Liver (tissue), 8 donors: ENCODE measurements at regions not wholly inside any gene's neighbourhood (a gene's known extent, or its start where the extent isn't known, plus 50 kb on each side); places are given as distances from the start of the nearest gene placed in this dataset.

Experiments used
- DNase-seq: peaks from one replicate; pipeline ENCODE4 v3.0.0-alpha.2; 2017; ENCODE audit warnings: low spot score
- H3K27ac ChIP-seq, 2 donors: one replicate each; pipeline ENCODE4 v1.7.0; 2013; ENCODE audit warnings: inconsistent platforms in 2 of 2, low read length in 2 of 2, control low read depth in 1 of 2, low read depth in 1 of 2, mild to moderate bottlenecking in 1 of 2
- H3K27me3 ChIP-seq, 4 donors: one replicate each; pipeline versions ENCODE4 v1.6.1 to v1.7.0; 2013; ENCODE audit warnings: low read length in 3 of 4, inconsistent platforms in 1 of 4, mild to moderate bottlenecking in 1 of 4, moderate library complexity in 1 of 4; ENCODE audit not compliant: control insufficient read depth in 4 of 4, insufficient read depth in 4 of 4
- H3K36me3 ChIP-seq, 4 donors: one replicate each; pipeline versions ENCODE4 v1.6.1 to v1.7.0; 2013; ENCODE audit warnings: low read length in 3 of 4, mild to moderate bottlenecking in 3 of 4, low read depth in 1 of 4, moderate library complexity in 1 of 4; ENCODE audit not compliant: control insufficient read depth in 4 of 4, insufficient read depth in 3 of 4
- H3K4me1 ChIP-seq, 4 donors: one replicate each; pipeline versions ENCODE4 v1.6.1 to v1.7.0; 2013; ENCODE audit warnings: low read length in 3 of 4, mild to moderate bottlenecking in 3 of 4, moderate library complexity in 1 of 4; ENCODE audit not compliant: control insufficient read depth in 4 of 4, insufficient read depth in 4 of 4
- H3K4me3 ChIP-seq, 3 donors: one replicate each; pipeline versions ENCODE4 v1.6.1 to v1.7.0; 2013; ENCODE audit warnings: low read length in 3 of 3, control low read depth in 1 of 3, low read depth in 1 of 3, mild to moderate bottlenecking in 1 of 3
- H3K9ac ChIP-seq, 2 donors: one replicate each; pipeline ENCODE4 v1.7.0; 2013; ENCODE audit warnings: low read length in 2 of 2, mild to moderate bottlenecking in 2 of 2, moderate library complexity in 2 of 2, control low read depth in 1 of 2, low read depth in 1 of 2
- H3K9me3 ChIP-seq, 4 donors: one replicate each; pipeline versions ENCODE4 v1.6.1 to v1.7.0; 2013; ENCODE audit warnings: low read length in 3 of 4; ENCODE audit not compliant: control insufficient read depth in 4 of 4
- CTCF ChIP-seq: fragments of 150-350 bp; IDR thresholded peaks from 2 replicates; pipeline ENCODE4 v1.5.1; 2017; ENCODE audit warnings: improper control_type of control experiment, low read depth, low read length; ENCODE audit not compliant: missing input control
- EGR1 ChIP-seq, 2 donors: IDR thresholded peaks; 2 replicates each; pipeline ENCODE4 v1.6.1; 2016 to 2018; ENCODE audit warnings: antibody characterized with exemption in 2 of 2, low read depth in 2 of 2
- FOXA1 ChIP-seq: IDR thresholded peaks from 2 replicates; pipeline ENCODE4 v1.6.1; 2016; ENCODE audit warnings: antibody characterized with exemption
- FOXA2 ChIP-seq: IDR thresholded peaks from 2 replicates; pipeline ENCODE4 v1.6.1; 2016; ENCODE audit warnings: antibody characterized with exemption
- GABPA ChIP-seq, 2 donors: IDR thresholded peaks in 1 of 2; conservative IDR thresholded peaks in 1 of 2; 2 replicates each; pipeline ENCODE4 v1.6.1; 2016; ENCODE audit warnings: antibody characterized with exemption in 2 of 2, mild to moderate bottlenecking in 1 of 2, moderate library complexity in 1 of 2
- HNF4A ChIP-seq, 2 donors: conservative IDR thresholded peaks; 2 replicates each; pipeline ENCODE4 v1.6.1; 2016; ENCODE audit warnings: antibody characterized with exemption in 2 of 2, mild to moderate bottlenecking in 2 of 2
- HNF4G ChIP-seq: IDR thresholded peaks from 2 replicates; pipeline ENCODE4 v1.6.1; 2016; ENCODE audit warnings: antibody characterized with exemption
- JUND ChIP-seq, 2 donors: IDR thresholded peaks; 2 replicates each; pipeline ENCODE4 v1.6.1; 2016; ENCODE audit warnings: antibody characterized with exemption in 2 of 2
- NR2F2 ChIP-seq: IDR thresholded peaks from 2 replicates; pipeline ENCODE4 v1.6.1; 2016; ENCODE audit warnings: antibody characterized with exemption
- RAD21 ChIP-seq, 2 donors: IDR thresholded peaks; 2 replicates each; pipeline ENCODE4 v1.6.1; 2016; ENCODE audit warnings: antibody characterized with exemption in 2 of 2, mild to moderate bottlenecking in 2 of 2
- RXRA ChIP-seq, 2 donors: IDR thresholded peaks; 2 replicates each; pipeline ENCODE4 v1.6.1; 2017 to 2018; ENCODE audit warnings: antibody characterized with exemption in 2 of 2, mild to moderate bottlenecking in 1 of 2
- SP1 ChIP-seq: IDR thresholded peaks from 2 replicates; pipeline ENCODE4 v1.6.1; 2018; ENCODE audit warnings: antibody characterized with exemption, mild to moderate bottlenecking
- TAF1 ChIP-seq: conservative IDR thresholded peaks from 2 replicates; pipeline ENCODE4 v1.6.1; 2016; ENCODE audit warnings: antibody characterized with exemption, mild to moderate bottlenecking
- YY1 ChIP-seq: IDR thresholded peaks from 2 replicates; pipeline ENCODE4 v1.6.1; 2016; ENCODE audit warnings: antibody characterized with exemption, mild to moderate bottlenecking
- WGBS: extraction: QIAGEN DNeasy Blood & Tissue Kit; methylation state at CpG from one replicate; pipeline ENCODE4 v1.1.7; 2013; 5-methylcytosine and 5-hydroxymethylcytosine counted together
- TF ChIP-seq, protein P1 (sequence below): IDR thresholded peaks from 2 replicates; pipeline ENCODE4 v1.6.1; 2016; ENCODE audit warnings: antibody characterized with exemption
- TF ChIP-seq, protein P2 (sequence below): IDR thresholded peaks from 2 replicates; pipeline ENCODE4 v1.6.1; 2016; ENCODE audit warnings: antibody characterized with exemption
- TF ChIP-seq, protein P3 (sequence below): IDR thresholded peaks from 2 replicates; pipeline ENCODE4 v1.6.1; 2016; ENCODE audit warnings: antibody characterized with exemption
- TF ChIP-seq, protein P4 (sequence below): IDR thresholded peaks from 2 replicates; pipeline ENCODE4 v1.6.1; 2016; ENCODE audit warnings: antibody characterized with exemption, mild to moderate bottlenecking
- donor health status: healthy.
- donor health status: healthy.
- donor health status: healthy.
- donor health status: healthy.
- donor health status: healthy.

DNA sequence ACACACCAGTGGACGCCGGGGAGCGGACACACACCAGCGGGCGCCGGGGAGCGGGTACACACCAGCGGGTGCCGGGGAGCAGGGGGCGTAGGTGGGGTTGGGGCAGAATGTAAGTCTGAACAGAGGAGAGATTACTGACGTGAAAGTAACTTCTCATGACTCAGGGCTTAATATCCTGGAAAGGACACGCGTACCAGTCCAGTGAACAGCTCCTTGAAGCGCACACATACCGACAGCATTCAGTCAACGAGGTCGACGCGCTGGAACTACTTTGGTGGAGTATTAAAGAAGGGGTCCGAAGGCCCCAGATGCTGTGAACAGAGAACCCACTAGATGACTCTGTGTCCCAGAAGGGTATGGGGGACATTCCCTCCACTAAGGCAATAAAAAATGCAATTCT lies 129.6 kb downstream of the ENGASE start:
- Histone ChIP-seq H3K27me3 (peaks cover 0 to 4% (median under 1%) of the 10 kb centered on the region in 4 donors), H3K9ac (no peak overlapping the region), H3K27ac (no peak overlapping the region), H3K9me3 (no peaks in the 10 kb centered on the region), H3K4me1 (no peaks in the 10 kb centered on the region), H3K36me3 (no peaks in the 10 kb centered on the region), H3K4me3 (no peak overlapping the region)
- WGBS: 91% methylated on average over 20 of the region's 20 CpGs
- TF ChIP-seq HNF4G (no peak), JUND (IDR thresholded peaks at IDR 0.05) (no peak), FOXA2 (no peak), EGR1 (IDR thresholded peaks at IDR 0.05; ENCODE audit: low read depth in 2 of 2) (no peak), RAD21 (IDR thresholded peaks at IDR 0.05) (no peak), RXRA (IDR thresholded peaks at IDR 0.05) (no peak), HNF4A (conservative IDR thresholded peaks at IDR 0.05) (no peak), NR2F2 (no peak), GABPA (IDR thresholded peaks at IDR 0.05 in 1 of 2, conservative IDR thresholded peaks at IDR 0.05 in 1 of 2) (no peak), FOXA1 (no peak), TAF1 (no peak)
- TF ChIP-seq, protein P1, sequence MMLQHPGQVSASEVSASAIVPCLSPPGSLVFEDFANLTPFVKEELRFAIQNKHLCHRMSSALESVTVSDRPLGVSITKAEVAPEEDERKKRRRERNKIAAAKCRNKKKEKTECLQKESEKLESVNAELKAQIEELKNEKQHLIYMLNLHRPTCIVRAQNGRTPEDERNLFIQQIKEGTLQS: no peak
- TF ChIP-seq, protein P2, sequence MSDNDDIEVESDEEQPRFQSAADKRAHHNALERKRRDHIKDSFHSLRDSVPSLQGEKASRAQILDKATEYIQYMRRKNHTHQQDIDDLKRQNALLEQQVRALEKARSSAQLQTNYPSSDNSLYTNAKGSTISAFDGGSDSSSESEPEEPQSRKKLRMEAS: no peak
- TF ChIP-seq, protein P3, sequence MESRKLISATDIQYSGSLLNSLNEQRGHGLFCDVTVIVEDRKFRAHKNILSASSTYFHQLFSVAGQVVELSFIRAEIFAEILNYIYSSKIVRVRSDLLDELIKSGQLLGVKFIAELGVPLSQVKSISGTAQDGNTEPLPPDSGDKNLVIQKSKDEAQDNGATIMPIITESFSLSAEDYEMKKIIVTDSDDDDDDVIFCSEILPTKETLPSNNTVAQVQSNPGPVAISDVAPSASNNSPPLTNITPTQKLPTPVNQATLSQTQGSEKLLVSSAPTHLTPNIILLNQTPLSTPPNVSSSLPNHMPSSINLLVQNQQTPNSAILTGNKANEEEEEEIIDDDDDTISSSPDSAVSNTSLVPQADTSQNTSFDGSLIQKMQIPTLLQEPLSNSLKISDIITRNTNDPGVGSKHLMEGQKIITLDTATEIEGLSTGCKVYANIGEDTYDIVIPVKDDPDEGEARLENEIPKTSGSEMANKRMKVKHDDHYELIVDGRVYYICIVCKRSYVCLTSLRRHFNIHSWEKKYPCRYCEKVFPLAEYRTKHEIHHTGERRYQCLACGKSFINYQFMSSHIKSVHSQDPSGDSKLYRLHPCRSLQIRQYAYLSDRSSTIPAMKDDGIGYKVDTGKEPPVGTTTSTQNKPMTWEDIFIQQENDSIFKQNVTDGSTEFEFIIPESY: no peak
- DNase-seq: no peak

- no peaks in the 10 kb centered on the region for H3K9me3 ChIP-seq
- no peaks in the 10 kb centered on the region for H3K4me1 ChIP-seq
- no peaks in the 10 kb centered on the region for H3K36me3 ChIP-seq
- peaks cover 0 to 4% (median under 1%) of the 10 kb centered on the region in 4 donors for H3K27me3 ChIP-seq
- 74% methylated on average over 5 of the region's 5 CpGs for WGBS
- H3K9ac ChIP-seq: no peak overlapping the region
- TF ChIP-seq FOXA1 (no peak), RAD21 (IDR thresholded peaks at IDR 0.05) (no peak), FOXA2 (no peak), RXRA (IDR thresholded peaks at IDR 0.05) (no peak), EGR1 (IDR thresholded peaks at IDR 0.05; ENCODE audit: low read depth in 2 of 2) (no peak), CTCF (no peak), NR2F2 (no peak), SP1 (no peak), HNF4G (no peak), JUND (IDR thresholded peaks at IDR 0.05) (no peak), YY1 (no peak), GABPA (IDR thresholded peaks at IDR 0.05 in 1 of 2, conservative IDR thresholded peaks at IDR 0.05 in 1 of 2) (no peak), HNF4A (conservative IDR thresholded peaks at IDR 0.05) (no peak), TAF1 (no peak)
- TF ChIP-seq, protein P2: no peak
- TF ChIP-seq, protein P4, sequence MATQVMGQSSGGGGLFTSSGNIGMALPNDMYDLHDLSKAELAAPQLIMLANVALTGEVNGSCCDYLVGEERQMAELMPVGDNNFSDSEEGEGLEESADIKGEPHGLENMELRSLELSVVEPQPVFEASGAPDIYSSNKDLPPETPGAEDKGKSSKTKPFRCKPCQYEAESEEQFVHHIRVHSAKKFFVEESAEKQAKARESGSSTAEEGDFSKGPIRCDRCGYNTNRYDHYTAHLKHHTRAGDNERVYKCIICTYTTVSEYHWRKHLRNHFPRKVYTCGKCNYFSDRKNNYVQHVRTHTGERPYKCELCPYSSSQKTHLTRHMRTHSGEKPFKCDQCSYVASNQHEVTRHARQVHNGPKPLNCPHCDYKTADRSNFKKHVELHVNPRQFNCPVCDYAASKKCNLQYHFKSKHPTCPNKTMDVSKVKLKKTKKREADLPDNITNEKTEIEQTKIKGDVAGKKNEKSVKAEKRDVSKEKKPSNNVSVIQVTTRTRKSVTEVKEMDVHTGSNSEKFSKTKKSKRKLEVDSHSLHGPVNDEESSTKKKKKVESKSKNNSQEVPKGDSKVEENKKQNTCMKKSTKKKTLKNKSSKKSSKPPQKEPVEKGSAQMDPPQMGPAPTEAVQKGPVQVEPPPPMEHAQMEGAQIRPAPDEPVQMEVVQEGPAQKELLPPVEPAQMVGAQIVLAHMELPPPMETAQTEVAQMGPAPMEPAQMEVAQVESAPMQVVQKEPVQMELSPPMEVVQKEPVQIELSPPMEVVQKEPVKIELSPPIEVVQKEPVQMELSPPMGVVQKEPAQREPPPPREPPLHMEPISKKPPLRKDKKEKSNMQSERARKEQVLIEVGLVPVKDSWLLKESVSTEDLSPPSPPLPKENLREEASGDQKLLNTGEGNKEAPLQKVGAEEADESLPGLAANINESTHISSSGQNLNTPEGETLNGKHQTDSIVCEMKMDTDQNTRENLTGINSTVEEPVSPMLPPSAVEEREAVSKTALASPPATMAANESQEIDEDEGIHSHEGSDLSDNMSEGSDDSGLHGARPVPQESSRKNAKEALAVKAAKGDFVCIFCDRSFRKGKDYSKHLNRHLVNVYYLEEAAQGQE: no peak
- TF ChIP-seq, protein P1: no peak
- TF ChIP-seq, protein P3: no peak
- H3K27ac ChIP-seq: no peak overlapping the region
- no peak overlapping the region for H3K4me3 ChIP-seq
- no peak for DNase-seq
These were observed 129.0 kb downstream of the ENGASE start for GRCh38 chr17:79203657-79204056.
